ENCODE measurements at regions not wholly inside any gene's neighbourhood (a gene's known extent, or its start where the extent isn't known, plus 50 kb on each side); places are given as distances from the start of the nearest gene placed in this dataset.

DNA sequence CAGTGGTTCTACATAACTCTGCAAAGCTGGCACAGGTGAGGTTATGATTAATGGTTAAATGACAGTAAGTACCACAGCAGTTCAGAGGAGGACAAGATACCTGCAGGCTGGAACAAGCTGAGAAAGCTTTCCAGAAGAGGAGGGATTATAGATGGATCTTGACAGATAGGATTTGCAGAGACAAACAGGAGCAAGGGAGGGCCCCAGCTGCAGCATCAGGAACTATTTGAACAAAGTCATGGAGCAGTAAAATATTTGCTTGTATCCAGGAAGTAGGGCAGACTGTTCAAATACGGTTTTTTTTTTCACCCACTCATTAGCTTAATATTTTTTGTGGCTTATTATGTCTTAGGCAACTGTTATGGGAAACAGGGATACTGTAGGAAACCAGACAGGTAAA is 144.4 kb upstream of the MAN1A1 start:
- TF ChIP-seq, protein P1, sequence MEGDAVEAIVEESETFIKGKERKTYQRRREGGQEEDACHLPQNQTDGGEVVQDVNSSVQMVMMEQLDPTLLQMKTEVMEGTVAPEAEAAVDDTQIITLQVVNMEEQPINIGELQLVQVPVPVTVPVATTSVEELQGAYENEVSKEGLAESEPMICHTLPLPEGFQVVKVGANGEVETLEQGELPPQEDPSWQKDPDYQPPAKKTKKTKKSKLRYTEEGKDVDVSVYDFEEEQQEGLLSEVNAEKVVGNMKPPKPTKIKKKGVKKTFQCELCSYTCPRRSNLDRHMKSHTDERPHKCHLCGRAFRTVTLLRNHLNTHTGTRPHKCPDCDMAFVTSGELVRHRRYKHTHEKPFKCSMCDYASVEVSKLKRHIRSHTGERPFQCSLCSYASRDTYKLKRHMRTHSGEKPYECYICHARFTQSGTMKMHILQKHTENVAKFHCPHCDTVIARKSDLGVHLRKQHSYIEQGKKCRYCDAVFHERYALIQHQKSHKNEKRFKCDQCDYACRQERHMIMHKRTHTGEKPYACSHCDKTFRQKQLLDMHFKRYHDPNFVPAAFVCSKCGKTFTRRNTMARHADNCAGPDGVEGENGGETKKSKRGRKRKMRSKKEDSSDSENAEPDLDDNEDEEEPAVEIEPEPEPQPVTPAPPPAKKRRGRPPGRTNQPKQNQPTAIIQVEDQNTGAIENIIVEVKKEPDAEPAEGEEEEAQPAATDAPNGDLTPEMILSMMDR (IDR thresholded peaks at IDR 0.05): no peak
- TF ChIP-seq ZNF138 (CRISPR knock-in tag; conservative IDR thresholded peaks at IDR 0.05) (no peak), NR3C1 (CRISPR knock-in tag; conservative IDR thresholded peaks at IDR 0.05; ENCODE audit: low read depth) (no peak), NR1H2 (CRISPR knock-in tag; IDR thresholded peaks at IDR 0.05) (no peak), MXD4 (CRISPR knock-in tag; IDR thresholded peaks at IDR 0.05; ENCODE audit: borderline replicate concordance) (no peak), HMGA2 (CRISPR knock-in tag; IDR thresholded peaks at IDR 0.05) (no peak), ZNF416 (CRISPR knock-in tag; IDR thresholded peaks at IDR 0.05) (no peak), FOXP1 (CRISPR knock-in tag; IDR thresholded peaks at IDR 0.05; ENCODE audit: borderline replicate concordance) (no peak), CREM (CRISPR knock-in tag; IDR thresholded peaks at IDR 0.05) (no peak), TP53 (CRISPR knock-in tag; IDR thresholded peaks at IDR 0.05) (no peak), ZNF121 (CRISPR knock-in tag; IDR thresholded peaks at IDR 0.05) (no peak), SMAD3 (CRISPR knock-in tag; IDR thresholded peaks at IDR 0.05; ENCODE audit: borderline replicate concordance) (no peak)
- TF ChIP-seq, protein P2, sequence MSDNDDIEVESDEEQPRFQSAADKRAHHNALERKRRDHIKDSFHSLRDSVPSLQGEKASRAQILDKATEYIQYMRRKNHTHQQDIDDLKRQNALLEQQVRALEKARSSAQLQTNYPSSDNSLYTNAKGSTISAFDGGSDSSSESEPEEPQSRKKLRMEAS (CRISPR knock-in tag; IDR thresholded peaks at IDR 0.05): no peak
- TF ChIP-seq, protein P3, sequence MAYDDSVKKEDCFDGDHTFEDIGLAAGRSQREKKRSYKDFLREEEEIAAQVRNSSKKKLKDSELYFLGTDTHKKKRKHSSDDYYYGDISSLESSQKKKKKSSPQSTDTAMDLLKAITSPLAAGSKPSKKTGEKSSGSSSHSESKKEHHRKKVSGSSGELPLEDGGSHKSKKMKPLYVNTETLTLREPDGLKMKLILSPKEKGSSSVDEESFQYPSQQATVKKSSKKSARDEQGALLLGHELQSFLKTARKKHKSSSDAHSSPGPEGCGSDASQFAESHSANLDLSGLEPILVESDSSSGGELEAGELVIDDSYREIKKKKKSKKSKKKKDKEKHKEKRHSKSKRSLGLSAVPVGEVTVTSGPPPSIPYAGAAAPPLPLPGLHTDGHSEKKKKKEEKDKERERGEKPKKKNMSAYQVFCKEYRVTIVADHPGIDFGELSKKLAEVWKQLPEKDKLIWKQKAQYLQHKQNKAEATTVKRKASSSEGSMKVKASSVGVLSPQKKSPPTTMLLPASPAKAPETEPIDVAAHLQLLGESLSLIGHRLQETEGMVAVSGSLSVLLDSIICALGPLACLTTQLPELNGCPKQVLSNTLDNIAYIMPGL (CRISPR knock-in tag; IDR thresholded peaks at IDR 0.05): no peak
